Body of pancreas (tissue), 4 donors: ENCODE measurements at regions not wholly inside any gene's neighbourhood (a gene's known extent, or its start where the extent isn't known, plus 50 kb on each side); places are given as distances from the start of the nearest gene placed in this dataset.

ENCODE experiments used
- POLR2A ChIP-seq, 3 donors: fragments of 450-650 bp; IDR thresholded peaks; one replicate each; pipeline ENCODE4 v1.6.1; 2016; ENCODE audit warnings: antibody characterized with exemption in 3 of 3, mild to moderate bottlenecking in 2 of 3
- TF ChIP-seq, protein P1 (sequence below), 7 experiments: fragments of 450-650 bp in 4 of 7; fragments of 200-600 bp in 3 of 7; sonication (generic) in 3 of 7; IDR thresholded peaks; one replicate each; pipeline ENCODE4 v1.5.1; 2016 to 2019; ENCODE audit warnings: antibody characterized with exemption in 7 of 7

- TF ChIP-seq, protein P1, sequence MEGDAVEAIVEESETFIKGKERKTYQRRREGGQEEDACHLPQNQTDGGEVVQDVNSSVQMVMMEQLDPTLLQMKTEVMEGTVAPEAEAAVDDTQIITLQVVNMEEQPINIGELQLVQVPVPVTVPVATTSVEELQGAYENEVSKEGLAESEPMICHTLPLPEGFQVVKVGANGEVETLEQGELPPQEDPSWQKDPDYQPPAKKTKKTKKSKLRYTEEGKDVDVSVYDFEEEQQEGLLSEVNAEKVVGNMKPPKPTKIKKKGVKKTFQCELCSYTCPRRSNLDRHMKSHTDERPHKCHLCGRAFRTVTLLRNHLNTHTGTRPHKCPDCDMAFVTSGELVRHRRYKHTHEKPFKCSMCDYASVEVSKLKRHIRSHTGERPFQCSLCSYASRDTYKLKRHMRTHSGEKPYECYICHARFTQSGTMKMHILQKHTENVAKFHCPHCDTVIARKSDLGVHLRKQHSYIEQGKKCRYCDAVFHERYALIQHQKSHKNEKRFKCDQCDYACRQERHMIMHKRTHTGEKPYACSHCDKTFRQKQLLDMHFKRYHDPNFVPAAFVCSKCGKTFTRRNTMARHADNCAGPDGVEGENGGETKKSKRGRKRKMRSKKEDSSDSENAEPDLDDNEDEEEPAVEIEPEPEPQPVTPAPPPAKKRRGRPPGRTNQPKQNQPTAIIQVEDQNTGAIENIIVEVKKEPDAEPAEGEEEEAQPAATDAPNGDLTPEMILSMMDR (IDR thresholded peaks at IDR 0.05) = no peak
- no peak for TF ChIP-seq POLR2A (IDR thresholded peaks at IDR 0.05)
Measured at GRCh38 chr4:146062340-146062739, 113.2 kb upstream of the LSM6 start.
